OCI-LY1 (cell line): ENCODE measurements at regions not wholly inside any gene's neighbourhood (a gene's known extent, or its start where the extent isn't known, plus 50 kb on each side); places are given as distances from the start of the nearest gene placed in this dataset.

Source experiments
- CTCF ChIP-seq: fragments of 200-600 bp; sonication (generic), shearing (Covaris generic); IDR thresholded peaks from 2 replicates; pipeline ENCODE4 v1.5.1; 2017; ENCODE audit warnings: mild to moderate bottlenecking, antibody characterized with exemption, low read length, moderate library complexity, mixed read lengths
- EZH2 ChIP-seq: fragments of 200-600 bp; sonication (generic), shearing (Covaris generic); IDR thresholded peaks from 2 replicates; pipeline ENCODE4 v1.8.0; 2017; ENCODE audit warnings: borderline replicate concordance, mixed run types, mild to moderate bottlenecking, antibody characterized with exemption, low read length, moderate library complexity, mixed read lengths

- TF ChIP-seq CTCF (no peak), EZH2 (no peak)
Observed at GRCh38 chr6:155599561-155599960, 143.9 kb upstream of the NOX3 start.
